ENCODE measurements at regions not wholly inside any gene's neighbourhood (a gene's known extent, or its start where the extent isn't known, plus 50 kb on each side); places are given as distances from the start of the nearest gene placed in this dataset.
A peak's percentile ranks its signal among the peaks of the same experiment; 100 is the strongest.
"Not testable (repeated sequence)": the region's sequence is repeated elsewhere in the genome, so short reads cannot be mapped to it uniquely, and the experiment has no call there.

DNA sequence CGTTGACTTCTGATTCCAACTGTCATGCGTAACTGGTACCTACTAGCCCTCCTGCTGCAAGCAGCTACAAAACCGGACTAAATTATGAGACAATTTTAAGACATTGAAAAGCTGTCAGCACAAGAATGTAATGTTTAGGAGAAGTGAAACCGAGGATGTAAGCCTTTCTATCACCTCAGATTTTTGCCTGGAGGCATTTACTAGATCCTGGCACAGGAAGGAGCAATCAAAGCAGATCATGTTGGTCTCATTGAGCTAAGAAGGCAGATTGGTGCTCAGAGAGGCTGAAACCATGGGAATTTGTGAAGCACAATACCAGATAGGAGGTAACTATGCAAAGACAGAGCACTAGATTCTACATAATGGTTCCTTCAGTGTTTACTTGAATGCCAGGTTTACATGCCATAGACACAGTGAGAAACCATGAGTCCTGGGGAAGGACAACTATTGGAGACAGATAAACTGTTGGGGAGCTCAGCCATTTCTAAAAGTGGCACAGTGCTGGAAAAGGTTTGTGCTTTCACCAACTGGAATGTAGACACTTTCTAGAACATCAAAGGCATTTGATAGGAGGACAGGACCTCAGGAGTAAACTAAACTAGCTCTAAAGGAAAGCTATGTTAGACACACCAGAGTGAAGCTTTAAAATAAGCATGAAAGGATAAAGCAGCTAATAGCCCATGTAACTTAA, 179.4 kb downstream of the LYPLAL1 start:
- DNase-seq (ENCODE audit: low read depth) = no peak

DNA sequence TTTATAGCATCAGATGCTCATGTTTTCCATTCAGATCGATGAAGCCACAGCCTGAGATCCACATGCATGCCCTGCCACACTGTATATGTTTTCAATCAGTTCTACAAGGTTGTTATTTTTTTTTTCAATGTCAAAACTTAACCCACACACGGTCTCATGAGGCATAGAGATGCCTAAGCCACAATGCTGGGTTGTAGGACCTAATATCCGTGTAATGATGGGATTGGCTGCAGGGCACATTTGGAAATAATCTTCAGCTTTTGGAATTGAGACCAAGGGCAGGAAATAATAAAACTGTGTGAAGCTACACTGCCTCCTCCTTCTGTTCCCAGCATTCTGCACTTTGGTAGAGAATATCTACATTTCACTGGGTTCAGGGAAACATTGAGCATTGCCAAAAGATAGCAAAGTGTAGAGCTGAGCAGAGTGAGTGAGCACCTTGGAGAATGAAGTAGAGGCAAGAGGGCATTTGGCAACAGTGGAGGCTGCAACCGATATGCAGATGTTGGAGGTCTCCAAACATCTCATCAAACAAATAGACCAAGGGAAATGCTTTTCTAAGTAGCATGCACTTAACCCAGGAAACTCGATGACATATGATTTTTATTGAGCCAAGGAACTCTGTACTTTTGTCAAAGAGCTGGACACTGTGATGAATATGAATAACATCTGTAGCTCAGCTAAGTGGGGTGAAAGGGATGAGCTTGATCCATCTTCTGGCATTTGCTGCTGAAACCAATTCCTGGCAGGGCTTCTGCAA, 176.7 kb downstream of the LYPLAL1 start:
- peak; percentile 81 for DNase-seq (ENCODE audit: low read depth)

DNA sequence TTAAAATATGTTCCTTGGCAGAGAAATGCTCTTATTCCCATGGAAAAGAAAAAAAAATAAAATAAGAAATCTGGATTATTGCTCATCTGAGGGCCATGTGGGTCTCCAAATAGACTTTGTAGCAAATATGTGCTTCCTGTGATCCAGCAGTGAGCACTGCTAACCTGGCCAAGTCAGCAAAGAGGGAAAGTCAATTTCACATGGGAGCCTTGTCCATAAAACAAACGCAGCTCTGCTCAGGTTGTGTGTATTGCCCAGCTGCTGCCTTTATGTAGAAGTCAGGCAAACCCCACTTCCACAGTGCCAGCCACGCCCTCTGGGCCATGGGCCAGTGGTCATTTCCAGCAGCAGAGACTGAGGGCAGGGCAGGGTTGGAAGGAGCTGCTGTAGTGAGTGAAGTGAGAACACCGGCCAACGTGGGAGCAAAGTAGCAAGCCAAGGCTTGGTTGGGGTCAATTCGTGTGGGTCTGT, 174.3 kb downstream of the LYPLAL1 start:
- peak; percentile 8 for DNase-seq (ENCODE audit: low read depth)

DNA sequence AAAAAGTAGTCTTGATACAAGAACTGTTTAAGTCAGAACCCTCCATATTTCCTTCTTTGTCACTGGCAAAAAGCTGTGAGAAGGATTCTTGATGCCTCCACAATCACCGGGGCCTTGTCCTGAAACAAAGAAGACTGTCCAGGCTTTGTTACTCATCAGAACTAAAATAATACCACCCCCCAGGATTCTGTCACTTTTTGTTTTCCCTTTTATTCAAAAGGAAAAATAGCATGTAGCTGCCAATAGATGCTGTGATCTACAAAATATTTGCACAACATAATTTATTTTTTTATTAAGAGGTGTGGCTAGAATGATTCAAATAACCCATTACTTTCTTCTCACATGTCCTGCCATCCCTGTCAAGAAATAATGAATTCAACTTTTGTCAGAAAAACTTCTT, 173.7 kb downstream of the LYPLAL1 start:
- no peak for DNase-seq (ENCODE audit: low read depth)

- DNase-seq (ENCODE audit: low read depth) = no peak
Measured at GRCh38 chr1:219345953-219346352, 172.3 kb downstream of the LYPLAL1 start.

DNA sequence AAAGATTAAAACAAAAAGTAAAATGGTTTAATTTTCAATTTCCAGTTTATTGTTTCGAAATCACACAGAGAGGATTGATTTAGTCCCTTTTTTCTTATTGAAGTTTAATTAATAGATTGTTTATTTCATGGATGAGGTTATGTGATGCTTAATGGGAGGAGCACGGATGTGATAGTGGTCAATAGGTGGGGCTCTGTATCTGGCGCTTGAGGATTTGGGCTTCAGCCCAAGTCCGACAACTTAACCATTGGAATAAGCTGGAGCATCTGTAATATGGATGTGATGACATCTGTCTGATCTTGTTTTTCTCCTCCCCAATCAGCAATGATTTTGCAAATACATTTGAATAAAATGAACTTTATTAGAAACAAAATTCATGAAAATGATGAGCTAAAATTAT, 169.2 kb downstream of the LYPLAL1 start:
- no peak for DNase-seq (ENCODE audit: low read depth)

- DNase-seq (ENCODE audit: low read depth) = no peak
Measured at GRCh38 chr1:219340796-219341195, 167.1 kb downstream of the LYPLAL1 start.

DNA sequence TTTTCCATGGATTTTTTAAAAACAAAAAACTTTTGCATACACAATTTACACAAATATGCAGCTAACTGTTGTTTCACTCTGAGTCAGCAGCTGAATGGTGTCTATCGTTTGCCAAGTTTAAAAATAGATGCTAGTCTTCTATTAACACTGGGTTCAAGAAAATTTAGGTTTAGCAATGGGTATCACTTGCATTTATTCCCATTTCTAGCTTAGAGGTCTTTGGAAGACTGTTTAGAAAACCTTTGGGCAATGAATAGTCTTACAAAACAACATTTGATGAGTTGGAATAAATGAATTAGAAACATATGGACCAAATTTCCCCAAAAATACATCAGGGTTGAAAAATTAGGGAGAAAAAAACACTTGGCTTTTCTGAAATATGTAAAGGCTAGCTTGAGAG, 165.8 kb downstream of the LYPLAL1 start:
- DNase-seq (ENCODE audit: low read depth) = peak; percentile 49

- no peak for DNase-seq (ENCODE audit: low read depth)
Measured at GRCh38 chr1:219337588-219337987, 163.9 kb downstream of the LYPLAL1 start.

DNA sequence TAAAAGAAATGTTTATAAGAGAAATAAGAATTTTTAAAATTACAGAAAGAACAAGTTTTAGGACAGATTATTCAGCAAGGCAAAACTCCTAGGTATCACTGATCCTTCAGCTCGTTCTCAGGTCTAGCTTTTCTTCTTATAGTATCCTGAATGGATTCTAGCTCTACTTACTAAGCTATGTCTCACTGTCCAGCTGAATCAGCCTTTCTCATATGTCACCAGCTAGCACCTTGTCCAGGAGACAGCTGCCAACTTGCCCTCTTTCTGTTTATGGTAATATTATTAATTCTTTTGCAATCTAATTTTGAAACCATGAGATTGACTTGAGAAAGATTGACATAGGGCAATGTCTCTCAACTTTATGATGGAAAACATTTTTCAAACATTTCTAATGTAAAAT, 159.9 kb downstream of the LYPLAL1 start:
- no peak for DNase-seq (ENCODE audit: low read depth)

- no peak for DNase-seq (ENCODE audit: low read depth)
Measured at GRCh38 chr1:219331424-219331823, 157.7 kb downstream of the LYPLAL1 start.

DNA sequence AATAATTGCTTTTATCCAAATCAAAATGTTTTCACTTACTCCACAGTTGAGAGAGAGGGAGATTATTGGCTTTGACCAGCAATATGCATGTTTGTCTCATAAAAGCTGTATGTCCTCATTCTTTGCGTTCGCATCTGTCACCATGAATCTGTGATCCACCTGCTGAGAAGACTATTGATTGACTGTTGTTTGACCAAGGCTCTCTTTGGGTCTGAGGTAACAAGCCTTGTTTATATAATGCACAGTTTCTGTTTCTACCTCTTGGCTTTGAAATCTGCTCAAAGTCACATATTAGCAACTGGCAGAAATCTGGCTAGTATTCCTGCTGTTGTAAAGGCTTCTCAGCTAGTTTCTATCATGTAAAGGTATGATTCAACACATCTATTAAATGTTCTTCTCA, 157.0 kb downstream of the LYPLAL1 start:
- no peak for DNase-seq (ENCODE audit: low read depth)

GRCh38 chr1:219330001-219330400, 156.3 kb downstream of the LYPLAL1 start:
- DNase-seq (ENCODE audit: low read depth) = no peak

DNA sequence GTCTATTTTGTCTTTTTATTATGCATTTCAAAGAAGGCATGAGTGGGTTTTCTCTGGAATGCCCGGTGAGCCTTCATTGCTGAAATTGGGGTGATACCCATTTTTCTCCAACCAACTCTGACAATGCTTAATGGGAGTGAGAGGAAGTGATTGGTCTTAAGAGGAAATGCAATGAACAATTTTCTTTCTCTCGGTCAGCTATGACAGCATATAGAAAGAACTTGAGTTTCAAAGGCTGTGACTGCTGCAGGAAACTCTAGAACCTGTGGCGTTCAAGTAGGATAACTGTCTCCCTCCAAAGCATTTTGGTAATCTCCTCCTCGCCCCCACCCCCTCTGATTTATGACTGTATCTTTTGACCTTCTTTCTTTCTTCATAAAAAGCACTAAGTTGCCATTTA, 155.9 kb downstream of the LYPLAL1 start:
- no peak for DNase-seq (ENCODE audit: low read depth)

DNA sequence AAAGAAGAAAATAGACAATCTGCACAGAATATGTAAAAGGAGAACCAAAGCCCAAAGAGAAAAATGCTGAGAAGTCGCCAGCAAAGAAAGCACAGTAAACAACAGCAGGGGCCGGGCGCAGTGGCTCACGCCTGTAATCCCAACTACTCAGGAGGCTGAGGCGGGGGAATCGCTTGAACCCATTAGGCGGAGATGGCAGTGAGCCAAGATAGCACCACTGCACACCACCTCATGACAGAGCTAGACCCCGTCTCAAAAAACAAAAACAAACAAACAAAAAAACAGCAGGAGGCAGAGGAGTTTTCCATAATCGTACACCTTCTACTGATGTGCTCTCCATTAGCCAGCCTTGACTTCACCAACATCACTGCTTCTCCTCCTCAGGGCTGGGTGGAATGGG, 153.2 kb downstream of the LYPLAL1 start:
- DNase-seq (ENCODE audit: low read depth) = no peak

- no peak for DNase-seq (ENCODE audit: low read depth)
Measured at GRCh38 chr1:219325368-219325742, 151.7 kb downstream of the LYPLAL1 start.

- peak; percentile 83 for DNase-seq (ENCODE audit: low read depth)
Measured at GRCh38 chr1:219324629-219325367, 151.1 kb downstream of the LYPLAL1 start.

DNA sequence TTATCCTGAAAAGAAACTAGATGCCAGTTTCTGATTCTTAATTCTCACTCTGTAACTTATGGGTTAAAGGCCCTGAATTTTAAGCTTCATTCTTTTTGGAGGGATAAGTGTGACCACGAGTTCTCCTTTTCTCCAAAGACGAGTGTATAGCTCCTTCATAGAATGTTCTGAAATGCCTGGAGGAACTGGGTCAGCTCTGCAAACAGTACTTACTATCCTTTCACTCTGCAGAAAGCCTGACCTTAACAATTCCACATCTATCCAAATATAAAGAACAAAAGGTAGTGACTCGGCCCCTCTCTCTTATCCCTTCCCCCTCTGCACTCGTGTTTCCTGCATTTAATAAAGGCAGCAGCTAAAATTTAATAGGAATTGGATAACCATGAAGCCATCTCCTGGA, 150.5 kb downstream of the LYPLAL1 start:
- no peak for DNase-seq (ENCODE audit: low read depth)

GRCh38 chr1:219323426-219323825, 149.7 kb downstream of the LYPLAL1 start:
- no peak for DNase-seq (ENCODE audit: low read depth)

GRCh38 chr1:219322766-219323165, 149.1 kb downstream of the LYPLAL1 start:
- DNase-seq (ENCODE audit: low read depth) = no peak

GRCh38 chr1:219320563-219320962, 146.9 kb downstream of the LYPLAL1 start:
- DNase-seq (ENCODE audit: low read depth) = not testable (repeated sequence)

DNA sequence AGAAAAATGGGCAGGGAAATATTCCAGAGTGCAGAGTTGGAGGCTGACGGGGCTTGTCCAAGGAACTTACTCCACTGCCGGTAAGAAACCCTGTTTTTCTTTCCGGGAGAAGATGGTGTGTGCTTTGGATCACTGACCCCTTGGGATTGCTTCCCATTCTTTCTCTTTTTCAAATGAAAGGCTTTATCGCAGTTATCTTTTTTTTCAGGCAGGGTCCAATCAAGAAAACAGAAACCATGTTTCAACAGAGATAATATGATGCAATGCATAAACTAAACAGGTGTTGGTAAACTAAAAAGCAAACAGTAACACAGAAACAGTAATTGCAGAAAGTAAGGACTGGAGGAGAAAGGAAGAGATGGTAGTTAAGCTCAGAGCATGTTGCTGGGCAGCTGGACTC, 145.1 kb downstream of the LYPLAL1 start:
- no peak for DNase-seq (ENCODE audit: low read depth)

DNA sequence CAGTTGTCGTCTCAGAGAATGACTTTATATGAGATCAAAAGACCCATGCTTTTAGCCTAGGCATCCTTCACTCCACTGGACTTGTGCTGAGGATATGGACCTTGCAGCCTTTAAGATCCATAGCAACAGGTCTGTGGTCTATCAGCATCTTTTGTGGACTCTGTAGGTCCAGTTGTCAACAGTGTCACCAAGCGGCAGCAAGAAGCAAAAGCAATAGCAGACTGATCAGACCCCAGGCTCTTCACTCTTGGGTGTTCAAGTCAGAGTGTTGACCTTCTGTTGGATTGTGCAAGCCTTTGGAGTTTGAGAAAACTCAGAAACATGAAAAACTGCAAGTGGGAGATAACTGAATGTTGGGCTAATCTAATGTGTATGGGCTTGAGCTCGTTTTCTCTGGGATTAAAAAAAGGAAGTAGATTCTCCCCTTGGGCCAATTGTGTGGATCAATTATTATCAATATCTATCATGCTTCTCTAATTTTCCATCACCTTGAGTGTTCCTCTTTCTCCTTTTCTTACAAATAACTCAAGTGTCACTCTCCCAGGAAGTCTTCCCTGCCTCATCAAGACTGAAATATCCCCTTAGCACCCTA, 144.2 kb downstream of the LYPLAL1 start:
- no peak for DNase-seq (ENCODE audit: low read depth)
